Activated CD8-positive, alpha-beta memory T cell treated with anti-CD3 and anti-CD28 coated beads for 4 hours (primary cell): ENCODE measurements at regions not wholly inside any gene's neighbourhood (a gene's known extent, or its start where the extent isn't known, plus 50 kb on each side); places are given as distances from the start of the nearest gene placed in this dataset.
"Not testable (repeated sequence)": the region's sequence is repeated elsewhere in the genome, so short reads cannot be mapped to it uniquely, and the experiment has no call there.

ENCODE experiments used
- DNase-seq, 2 donors: peaks; one replicate each; pipeline ENCODE4 v3.0.0-alpha.2; 2020; ENCODE audit warnings: low read depth in 2 of 2

- no peak for DNase-seq
Observed at GRCh38 chr5:158606233-158606632, 493.5 kb downstream of the EBF1 start.

- no peak for DNase-seq
Observed at GRCh38 chr5:158602981-158603380, 496.7 kb downstream of the EBF1 start.

- no peak for DNase-seq
Observed at GRCh38 chr5:158601118-158601517, 498.6 kb downstream of the EBF1 start.

GRCh38 chr5:158600679-158601078 lies 499.0 kb downstream of the EBF1 start:
- no peak for DNase-seq

GRCh38 chr5:158599157-158599556 lies 500.6 kb downstream of the EBF1 start:
- no peak for DNase-seq

- DNase-seq: no peak
Observed at GRCh38 chr5:158594595-158595242, 505.0 kb downstream of the EBF1 start.

- no peak for DNase-seq
Observed at GRCh38 chr5:158593925-158594324, 505.8 kb downstream of the EBF1 start.

- no peak for DNase-seq
Observed at GRCh38 chr5:158591301-158591863, 508.3 kb downstream of the EBF1 start.

- no peak for DNase-seq
Observed at GRCh38 chr5:158590746-158591300, 508.9 kb downstream of the EBF1 start.

- DNase-seq: no peak
Observed at GRCh38 chr5:158589939-158590338, 509.8 kb downstream of the EBF1 start.

GRCh38 chr5:158588617-158589016 lies 511.1 kb downstream of the EBF1 start:
- no peak for DNase-seq

GRCh38 chr5:158586054-158586453 lies 513.7 kb downstream of the EBF1 start:
- no peak for DNase-seq

GRCh38 chr5:158582669-158583068 lies 517.0 kb downstream of the EBF1 start:
- DNase-seq: not testable (repeated sequence)

- DNase-seq: no peak
Observed at GRCh38 chr5:158573829-158574228, 525.9 kb downstream of the EBF1 start.

GRCh38 chr5:158570502-158570901 lies 529.2 kb downstream of the EBF1 start:
- no peak for DNase-seq

GRCh38 chr5:158569534-158569933 lies 530.2 kb downstream of the EBF1 start:
- DNase-seq: no peak

GRCh38 chr5:158565017-158565789 lies 534.5 kb downstream of the EBF1 start:
- DNase-seq: no peak

- DNase-seq: no peak
Observed at GRCh38 chr5:158563760-158564390, 535.8 kb downstream of the EBF1 start.

- no peak for DNase-seq
Observed at GRCh38 chr5:158561562-158562190, 538.0 kb downstream of the EBF1 start.

- DNase-seq: no peak
Observed at GRCh38 chr5:158560170-158560569, 539.5 kb downstream of the EBF1 start.

GRCh38 chr5:158559643-158560042 lies 540.1 kb downstream of the EBF1 start:
- DNase-seq: no peak

GRCh38 chr5:158559066-158559465 lies 540.6 kb downstream of the EBF1 start:
- no peak for DNase-seq
